CD14-positive monocyte (primary cell): ENCODE measurements at regions not wholly inside any gene's neighbourhood (a gene's known extent, or its start where the extent isn't known, plus 50 kb on each side); places are given as distances from the start of the nearest gene placed in this dataset.

Source experiments
- DNase-seq, 3 donors: peaks; one replicate each; pipeline ENCODE4 v3.0.0-alpha.2; 2011 to 2022
- H2AFZ ChIP-seq: 2 replicates; pipeline ENCODE4 v1.6.0; 2012; ENCODE audit warnings: mild to moderate bottlenecking, low read depth, low read length, inconsistent platforms; ENCODE audit not compliant: insufficient read depth, poor library complexity, severe bottlenecking
- H3K27ac ChIP-seq, 2 donors: 1 replicate in 1 of 2; 2 replicates in 1 of 2; pipeline ENCODE4 v1.5.1; 2012 to 2013; ENCODE audit warnings: low read length in 2 of 2, control low read depth in 1 of 2, inconsistent platforms in 1 of 2, low read depth in 1 of 2, mild to moderate bottlenecking in 1 of 2
- H3K27me3 ChIP-seq, 2 donors: one replicate each; pipeline versions ENCODE4 v1.6.0 to v1.6.1; 2011 to 2013; ENCODE audit warnings: low read length in 2 of 2; ENCODE audit not compliant: control insufficient read depth in 2 of 2, insufficient read depth in 2 of 2
- H3K36me3 ChIP-seq, 2 donors: replicated peaks in 1 of 2; 1 replicate in 1 of 2; 2 replicates in 1 of 2; pipeline versions ENCODE4 v1.5.1 to v1.6.1; 2012 to 2013; ENCODE audit warnings: low read length in 2 of 2, control low read depth in 1 of 2, inconsistent platforms in 1 of 2, mild to moderate bottlenecking in 1 of 2; ENCODE audit not compliant: insufficient read depth in 2 of 2, control insufficient read depth in 1 of 2
- H3K4me1 ChIP-seq, 2 donors: 1 replicate in 1 of 2; 2 replicates in 1 of 2; pipeline versions ENCODE4 v1.5.1 to v1.6.1; 2012 to 2013; ENCODE audit warnings: low read length in 2 of 2, control low read depth in 1 of 2, inconsistent platforms in 1 of 2, mild to moderate bottlenecking in 1 of 2, moderate library complexity in 1 of 2; ENCODE audit not compliant: insufficient read depth in 2 of 2, control insufficient read depth in 1 of 2
- H3K4me2 ChIP-seq: replicated peaks from 2 replicates; pipeline ENCODE3; 2012; ENCODE audit warnings: low read length, moderate library complexity, mild to moderate bottlenecking; ENCODE audit not compliant: poor library complexity, severe bottlenecking; ENCODE audit errors: extremely low read depth
- H3K4me3 ChIP-seq, 3 experiments: fragments of 200-600 bp in 1 of 3; sonication (generic) in 1 of 3; replicated peaks in 1 of 3; 1 replicate in 2 of 3; 2 replicates in 1 of 3; pipeline ENCODE4 v1.5.1; 2011 to 2013; ENCODE audit warnings: low read length in 3 of 3, mild to moderate bottlenecking in 3 of 3, control low read depth in 2 of 3, low read depth in 2 of 3, inconsistent platforms in 1 of 3, moderate library complexity in 1 of 3
- H3K79me2 ChIP-seq: 2 replicates; pipeline ENCODE4 v1.6.0; 2012; ENCODE audit warnings: mild to moderate bottlenecking, control low read depth, inconsistent platforms, low read length, moderate library complexity; ENCODE audit not compliant: insufficient read depth
- H3K9ac ChIP-seq: 2 replicates; pipeline ENCODE4 v1.6.0; 2017; ENCODE audit warnings: low read length, mild to moderate bottlenecking; ENCODE audit not compliant: insufficient read depth, poor library complexity, severe bottlenecking
- H3K9me3 ChIP-seq, 2 donors: replicated peaks in 1 of 2; 1 replicate in 1 of 2; 2 replicates in 1 of 2; pipeline versions ENCODE4 v1.5.1 to v1.6.1; 2012 to 2013; ENCODE audit warnings: low read length in 2 of 2, control low read depth in 1 of 2; ENCODE audit not compliant: control insufficient read depth in 1 of 2, insufficient read depth in 1 of 2
- H4K20me1 ChIP-seq: 2 replicates; pipeline ENCODE4 v1.6.0; 2012; ENCODE audit warnings: mild to moderate bottlenecking, low read length, control low read depth, moderate library complexity; ENCODE audit not compliant: insufficient read depth
- H3K27ac Mint-ChIP-seq, 7 donors: one replicate each; pipeline ENCODE4 v1.8.0; 2020; ENCODE audit warnings: mild to moderate bottlenecking in 7 of 7, mixed read lengths in 7 of 7, moderate library complexity in 6 of 7, inconsistent platforms in 2 of 7
- H3K27me3 Mint-ChIP-seq, 3 donors: one replicate each; pipeline ENCODE4 v1.8.0; 2021 to 2022; ENCODE audit warnings: low read depth in 3 of 3, mild to moderate bottlenecking in 3 of 3, mixed read lengths in 3 of 3, moderate library complexity in 3 of 3, inconsistent platforms in 1 of 3
- H3K36me3 Mint-ChIP-seq, 2 donors: one replicate each; pipeline ENCODE4 v1.8.0; 2020; ENCODE audit warnings: mixed read lengths in 2 of 2, inconsistent platforms in 1 of 2, mild to moderate bottlenecking in 1 of 2
- H3K4me1 Mint-ChIP-seq: one replicate; pipeline ENCODE4 v1.8.0; 2020; ENCODE audit warnings: mild to moderate bottlenecking, mixed read lengths
- H3K4me3 Mint-ChIP-seq, 2 donors: one replicate each; pipeline ENCODE4 v1.8.0; 2020; ENCODE audit warnings: mild to moderate bottlenecking in 2 of 2, mixed read lengths in 2 of 2, moderate library complexity in 1 of 2
- H3K9me3 Mint-ChIP-seq, 7 donors: one replicate each; pipeline ENCODE4 v1.8.0; 2020 to 2022; ENCODE audit warnings: mixed read lengths in 7 of 7, mild to moderate bottlenecking in 6 of 7, moderate library complexity in 6 of 7, inconsistent platforms in 2 of 7
- WGBS: methylation state at CpG from one replicate; pipeline ENCODE4 v1.1.5; 2013; ENCODE audit warnings: missing lambda C conversion rate; ENCODE audit not compliant: insufficient coverage; 5-methylcytosine and 5-hydroxymethylcytosine counted together
- intact Hi-C, 2 donors: fragments of 100-400 bp; cut with micrococcal nuclease; formaldehyde crosslinking; loops; one replicate each; pipeline versions ENCODE4 v1.15.0 to v1.15.1; 2023
- TF ChIP-seq, protein P1 (sequence below): fragments of 200-600 bp; IDR thresholded peaks from one replicate; pipeline ENCODE4 v1.8.0; 2022; ENCODE audit warnings: antibody characterized with exemption, mild to moderate bottlenecking

- no peaks in the 10 kb centered on the region for H4K20me1 ChIP-seq
- TF ChIP-seq, protein P1, sequence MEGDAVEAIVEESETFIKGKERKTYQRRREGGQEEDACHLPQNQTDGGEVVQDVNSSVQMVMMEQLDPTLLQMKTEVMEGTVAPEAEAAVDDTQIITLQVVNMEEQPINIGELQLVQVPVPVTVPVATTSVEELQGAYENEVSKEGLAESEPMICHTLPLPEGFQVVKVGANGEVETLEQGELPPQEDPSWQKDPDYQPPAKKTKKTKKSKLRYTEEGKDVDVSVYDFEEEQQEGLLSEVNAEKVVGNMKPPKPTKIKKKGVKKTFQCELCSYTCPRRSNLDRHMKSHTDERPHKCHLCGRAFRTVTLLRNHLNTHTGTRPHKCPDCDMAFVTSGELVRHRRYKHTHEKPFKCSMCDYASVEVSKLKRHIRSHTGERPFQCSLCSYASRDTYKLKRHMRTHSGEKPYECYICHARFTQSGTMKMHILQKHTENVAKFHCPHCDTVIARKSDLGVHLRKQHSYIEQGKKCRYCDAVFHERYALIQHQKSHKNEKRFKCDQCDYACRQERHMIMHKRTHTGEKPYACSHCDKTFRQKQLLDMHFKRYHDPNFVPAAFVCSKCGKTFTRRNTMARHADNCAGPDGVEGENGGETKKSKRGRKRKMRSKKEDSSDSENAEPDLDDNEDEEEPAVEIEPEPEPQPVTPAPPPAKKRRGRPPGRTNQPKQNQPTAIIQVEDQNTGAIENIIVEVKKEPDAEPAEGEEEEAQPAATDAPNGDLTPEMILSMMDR, result no peak
- no peak overlapping the region for H3K4me3 ChIP-seq
- Mint-ChIP-seq H3K36me3 (no peaks in the 10 kb centered on the region), H3K27me3 (peaks cover 0 to 6% (median 0%) of the 10 kb centered on the region in 3 donors), H3K4me1 (no peaks in the 10 kb centered on the region), H3K27ac (no peak overlapping the region), H3K4me3 (no peak overlapping the region), H3K9me3 (peaks cover 0 to 5% (median 0%) of the 10 kb centered on the region in 7 donors)
- H3K4me1 ChIP-seq, result no peaks in the 10 kb centered on the region
- no CpG with 5 or more reads among the region's 1 CpG for WGBS
- no peaks in the 10 kb centered on the region for H3K79me2 ChIP-seq
- H3K9ac ChIP-seq, result no peak overlapping the region
- no peaks in the 10 kb centered on the region for H3K9me3 ChIP-seq
- no peak for DNase-seq
- no peak overlapping the region for H3K4me2 ChIP-seq
- H3K27me3 ChIP-seq, result no peaks in the 10 kb centered on the region
- H2AFZ ChIP-seq, result no peak overlapping the region
- intact Hi-C loops, result no loop called here
- H3K27ac ChIP-seq, result no peak overlapping the region
- no peaks in the 10 kb centered on the region for H3K36me3 ChIP-seq
Measured at GRCh38 chrX:112359906-112360305, 277.3 kb upstream of the TRPC5 start.

GRCh38 chrX:112355931-112356330 lies 273.4 kb upstream of the TRPC5 start:
- H3K36me3 ChIP-seq, result no peaks in the 10 kb centered on the region
- Mint-ChIP-seq H3K9me3 (peaks cover 0 to 8% (median 2%) of the 10 kb centered on the region in 7 donors), H3K4me3 (no peak overlapping the region), H3K4me1 (no peaks in the 10 kb centered on the region), H3K27ac (no peak overlapping the region), H3K27me3 (peaks cover 0 to 5% (median 0%) of the 10 kb centered on the region in 3 donors), H3K36me3 (no peaks in the 10 kb centered on the region)
- H3K9ac ChIP-seq, result no peak overlapping the region
- H3K9me3 ChIP-seq, result no peaks in the 10 kb centered on the region
- no peaks in the 10 kb centered on the region for H3K79me2 ChIP-seq
- H3K4me2 ChIP-seq, result no peak overlapping the region
- TF ChIP-seq, protein P1, result no peak
- intact Hi-C loops, result no loop called here
- H3K4me3 ChIP-seq, result no peak overlapping the region
- H2AFZ ChIP-seq, result no peak overlapping the region
- no peak for DNase-seq
- no CpG with 5 or more reads among the region's 2 CpGs for WGBS
- H3K27me3 ChIP-seq, result no peaks in the 10 kb centered on the region
- H3K4me1 ChIP-seq, result no peaks in the 10 kb centered on the region
- no peak overlapping the region for H3K27ac ChIP-seq
- H4K20me1 ChIP-seq, result no peaks in the 10 kb centered on the region
